ENCODE measurements at regions not wholly inside any gene's neighbourhood (a gene's known extent, or its start where the extent isn't known, plus 50 kb on each side); places are given as distances from the start of the nearest gene placed in this dataset.

DNA sequence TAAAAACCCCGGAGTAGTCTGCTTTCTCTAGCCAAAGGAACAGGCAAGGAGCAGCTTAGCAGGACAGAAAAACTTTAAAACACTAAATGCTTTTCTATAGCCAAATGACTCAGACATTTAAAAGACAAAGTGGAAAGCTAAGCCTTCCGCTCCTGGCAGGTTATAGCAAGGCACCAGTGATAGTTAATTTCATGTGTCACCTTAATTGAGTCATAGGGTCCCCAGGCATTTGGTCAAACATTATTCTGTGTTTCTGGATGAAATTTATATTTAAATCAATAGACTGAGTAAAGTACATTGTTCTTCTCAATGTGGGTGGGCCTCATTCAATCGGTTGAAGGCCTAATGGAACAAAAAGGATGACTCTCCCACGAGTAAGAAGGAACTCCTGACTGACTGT, 885.7 kb upstream of the ADGRL3 start:
- TF ChIP-seq POLR2AphosphoS5 (IDR thresholded peaks at IDR 0.05; ENCODE audit: low read length) (no peak), TAF1 (IDR thresholded peaks at IDR 0.05; ENCODE audit: borderline replicate concordance, low read depth, low read length) (no peak), MXI1 (IDR thresholded peaks at IDR 0.05; ENCODE audit: low read depth, low read length) (no peak), MAX (IDR thresholded peaks at IDR 0.05; ENCODE audit: low read depth, low read length) (no peak), JUND (IDR thresholded peaks at IDR 0.05; ENCODE audit: low read depth, low read length) (no peak), CTCF (IDR thresholded peaks at IDR 0.05 in 2 of 3, conservative IDR thresholded peaks at IDR 0.05 in 1 of 3; ENCODE audit: control insufficient read depth in 2 of 3, extremely low read depth in 1 of 3, insufficient read depth in 1 of 3, low read depth in 3 of 3, low read length in 3 of 3) (no peak), CBX3 (IDR thresholded peaks at IDR 0.05; ENCODE audit: borderline replicate concordance, low read depth) (no peak), ZBED1 (IDR thresholded peaks at IDR 0.05; ENCODE audit: borderline replicate concordance) (no peak), SP1 (IDR thresholded peaks at IDR 0.05; ENCODE audit: low read depth, low read length) (no peak)
- TF ChIP-seq, protein P1, sequence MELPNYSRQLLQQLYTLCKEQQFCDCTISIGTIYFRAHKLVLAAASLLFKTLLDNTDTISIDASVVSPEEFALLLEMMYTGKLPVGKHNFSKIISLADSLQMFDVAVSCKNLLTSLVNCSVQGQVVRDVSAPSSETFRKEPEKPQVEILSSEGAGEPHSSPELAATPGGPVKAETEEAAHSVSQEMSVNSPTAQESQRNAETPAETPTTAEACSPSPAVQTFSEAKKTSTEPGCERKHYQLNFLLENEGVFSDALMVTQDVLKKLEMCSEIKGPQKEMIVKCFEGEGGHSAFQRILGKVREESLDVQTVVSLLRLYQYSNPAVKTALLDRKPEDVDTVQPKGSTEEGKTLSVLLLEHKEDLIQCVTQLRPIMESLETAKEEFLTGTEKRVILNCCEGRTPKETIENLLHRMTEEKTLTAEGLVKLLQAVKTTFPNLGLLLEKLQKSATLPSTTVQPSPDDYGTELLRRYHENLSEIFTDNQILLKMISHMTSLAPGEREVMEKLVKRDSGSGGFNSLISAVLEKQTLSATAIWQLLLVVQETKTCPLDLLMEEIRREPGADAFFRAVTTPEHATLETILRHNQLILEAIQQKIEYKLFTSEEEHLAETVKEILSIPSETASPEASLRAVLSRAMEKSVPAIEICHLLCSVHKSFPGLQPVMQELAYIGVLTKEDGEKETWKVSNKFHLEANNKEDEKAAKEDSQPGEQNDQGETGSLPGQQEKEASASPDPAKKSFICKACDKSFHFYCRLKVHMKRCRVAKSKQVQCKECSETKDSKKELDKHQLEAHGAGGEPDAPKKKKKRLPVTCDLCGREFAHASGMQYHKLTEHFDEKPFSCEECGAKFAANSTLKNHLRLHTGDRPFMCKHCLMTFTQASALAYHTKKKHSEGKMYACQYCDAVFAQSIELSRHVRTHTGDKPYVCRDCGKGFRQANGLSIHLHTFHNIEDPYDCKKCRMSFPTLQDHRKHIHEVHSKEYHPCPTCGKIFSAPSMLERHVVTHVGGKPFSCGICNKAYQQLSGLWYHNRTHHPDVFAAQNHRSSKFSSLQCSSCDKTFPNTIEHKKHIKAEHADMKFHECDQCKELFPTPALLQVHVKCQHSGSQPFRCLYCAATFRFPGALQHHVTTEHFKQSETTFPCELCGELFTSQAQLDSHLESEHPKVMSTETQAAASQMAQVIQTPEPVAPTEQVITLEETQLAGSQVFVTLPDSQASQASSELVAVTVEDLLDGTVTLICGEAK (IDR thresholded peaks at IDR 0.05; ENCODE audit: borderline replicate concordance): no peak

Data from GM12878 (cell line).